ENCODE measurements at regions not wholly inside any gene's neighbourhood (a gene's known extent, or its start where the extent isn't known, plus 50 kb on each side); places are given as distances from the start of the nearest gene placed in this dataset.

- DNase-seq (no peak), ATAC-seq (replicated peaks in 1 of 2) (no peak)
- H3K9me3 Mint-ChIP-seq, result no peaks in the 10 kb centered on the region
- no peak overlapping the region for H3K27ac Mint-ChIP-seq
- no peaks in the 10 kb centered on the region for H3K36me3 Mint-ChIP-seq (ENCODE audit: insufficient read depth in 2 of 2)
- peaks cover 6% of the 10 kb centered on the region for H3K4me1 Mint-ChIP-seq (ENCODE audit: low read depth)
- H3K4me3 Mint-ChIP-seq, result no peak overlapping the region
- no peaks in the 10 kb centered on the region for H3K27me3 Mint-ChIP-seq (ENCODE audit: low read depth)
These were observed 189.7 kb downstream of the MIAT start for GRCh38 chr22:26847046-26847445.

GRCh38 chr22:26847816-26848215, 190.4 kb downstream of the MIAT start:
- H3K36me3 Mint-ChIP-seq (ENCODE audit: insufficient read depth in 2 of 2), result no peaks in the 10 kb centered on the region
- no peaks in the 10 kb centered on the region for H3K9me3 Mint-ChIP-seq
- H3K27ac Mint-ChIP-seq, result no peak overlapping the region
- DNase-seq, result no peak
- no peak overlapping the region for H3K4me3 Mint-ChIP-seq
- peaks cover 6% of the 10 kb centered on the region for H3K4me1 Mint-ChIP-seq (ENCODE audit: low read depth)
- no peak for ATAC-seq (replicated peaks in 1 of 2)
- no peaks in the 10 kb centered on the region for H3K27me3 Mint-ChIP-seq (ENCODE audit: low read depth)

- no peak for ATAC-seq (replicated peaks in 1 of 2)
- Mint-ChIP-seq H3K4me3 (no peak overlapping the region), H3K27me3 (ENCODE audit: low read depth) (no peaks in the 10 kb centered on the region), H3K4me1 (ENCODE audit: low read depth) (peaks cover 6% of the 10 kb centered on the region), H3K9me3 (no peaks in the 10 kb centered on the region), H3K36me3 (ENCODE audit: insufficient read depth in 2 of 2) (no peaks in the 10 kb centered on the region), H3K27ac (no peak overlapping the region)
- no peak for DNase-seq
These were observed 191.0 kb downstream of the MIAT start for GRCh38 chr22:26848244-26848920.

- H3K27me3 Mint-ChIP-seq (ENCODE audit: low read depth), result no peaks in the 10 kb centered on the region
- H3K4me1 Mint-ChIP-seq (ENCODE audit: low read depth), result peaks cover 6% of the 10 kb centered on the region
- no peaks in the 10 kb centered on the region for H3K9me3 Mint-ChIP-seq
- ATAC-seq (replicated peaks in 1 of 2) (no peak), DNase-seq (no peak)
- no peaks in the 10 kb centered on the region for H3K36me3 Mint-ChIP-seq (ENCODE audit: insufficient read depth in 2 of 2)
- H3K27ac Mint-ChIP-seq, result no peak overlapping the region
- H3K4me3 Mint-ChIP-seq, result no peak overlapping the region
These were observed 192.2 kb downstream of the MIAT start for GRCh38 chr22:26849575-26849974.

GRCh38 chr22:26851125-26851524, 193.7 kb downstream of the MIAT start:
- Mint-ChIP-seq H3K27me3 (ENCODE audit: low read depth) (no peaks in the 10 kb centered on the region), H3K9me3 (no peaks in the 10 kb centered on the region), H3K36me3 (ENCODE audit: insufficient read depth in 2 of 2) (no peaks in the 10 kb centered on the region), H3K27ac (no peak overlapping the region), H3K4me1 (ENCODE audit: low read depth) (peaks cover 6% of the 10 kb centered on the region), H3K4me3 (no peak overlapping the region)
- ATAC-seq (replicated peaks in 1 of 2) (no peak), DNase-seq (no peak)

- no peak overlapping the region for H3K4me3 Mint-ChIP-seq
- H3K27ac Mint-ChIP-seq, result no peak overlapping the region
- peaks cover 1% of the 10 kb centered on the region for H3K4me1 Mint-ChIP-seq (ENCODE audit: low read depth)
- H3K36me3 Mint-ChIP-seq (ENCODE audit: insufficient read depth in 2 of 2), result no peaks in the 10 kb centered on the region
- ATAC-seq (replicated peaks in 1 of 2) (no peak), DNase-seq (no peak)
- H3K27me3 Mint-ChIP-seq (ENCODE audit: low read depth), result no peaks in the 10 kb centered on the region
- no peaks in the 10 kb centered on the region for H3K9me3 Mint-ChIP-seq
These were observed 194.8 kb downstream of the MIAT start for GRCh38 chr22:26852176-26852575.

- ATAC-seq (replicated peaks in 1 of 2), result no peak
These were observed 195.7 kb downstream of the MIAT start for GRCh38 chr22:26853071-26853470.

GRCh38 chr22:26853495-26853894, 196.1 kb downstream of the MIAT start:
- DNase-seq (no peak), ATAC-seq (replicated peaks in 1 of 2) (no peak)
- no peaks in the 10 kb centered on the region for H3K27me3 Mint-ChIP-seq (ENCODE audit: low read depth)
- no peaks in the 10 kb centered on the region for H3K4me1 Mint-ChIP-seq (ENCODE audit: low read depth)
- no peaks in the 10 kb centered on the region for H3K36me3 Mint-ChIP-seq (ENCODE audit: insufficient read depth in 2 of 2)
- no peak overlapping the region for H3K4me3 Mint-ChIP-seq
- no peak overlapping the region for H3K27ac Mint-ChIP-seq
- no peaks in the 10 kb centered on the region for H3K9me3 Mint-ChIP-seq

More at GRCh38 chr22:26853071-26853470, 195.7 kb downstream of the MIAT start:
- Mint-ChIP-seq H3K9me3 (no peaks in the 10 kb centered on the region), H3K27me3 (ENCODE audit: low read depth) (no peaks in the 10 kb centered on the region), H3K36me3 (ENCODE audit: insufficient read depth in 2 of 2) (no peaks in the 10 kb centered on the region), H3K4me3 (no peak overlapping the region), H3K27ac (no peak overlapping the region), H3K4me1 (ENCODE audit: low read depth) (no peaks in the 10 kb centered on the region)
- no peak for DNase-seq

GRCh38 chr22:26857169-26857568, 199.8 kb downstream of the MIAT start:
- Mint-ChIP-seq H3K4me1 (ENCODE audit: low read depth) (no peaks in the 10 kb centered on the region), H3K9me3 (no peaks in the 10 kb centered on the region)

GRCh38 chr22:26860301-26860700, 202.9 kb downstream of the MIAT start:
- H3K9me3 Mint-ChIP-seq, result peaks cover 0 to 2% of the 10 kb centered on the region in 2 donors
- H3K27me3 Mint-ChIP-seq (ENCODE audit: low read depth), result no peaks in the 10 kb centered on the region
- H3K4me1 Mint-ChIP-seq (ENCODE audit: low read depth), result no peaks in the 10 kb centered on the region
- H3K36me3 Mint-ChIP-seq (ENCODE audit: insufficient read depth in 2 of 2), result peaks cover 2 to 3% of the 10 kb centered on the region in 2 donors
- DNase-seq (no peak), ATAC-seq (replicated peaks in 1 of 2) (no peak)
- H3K4me3 Mint-ChIP-seq, result no peak overlapping the region
- no peak overlapping the region for H3K27ac Mint-ChIP-seq

More at GRCh38 chr22:26857169-26857568, 199.8 kb downstream of the MIAT start:
- Mint-ChIP-seq H3K36me3 (ENCODE audit: insufficient read depth in 2 of 2) (no peaks in the 10 kb centered on the region), H3K4me3 (no peak overlapping the region), H3K27me3 (ENCODE audit: low read depth) (no peaks in the 10 kb centered on the region), H3K27ac (no peak overlapping the region)
- no peak for DNase-seq
- no peak for ATAC-seq (replicated peaks in 1 of 2)

GRCh38 chr22:26865021-26865420, 207.6 kb downstream of the MIAT start:
- ATAC-seq (replicated peaks in 1 of 2) (no peak), DNase-seq (no peak)
- no peaks in the 10 kb centered on the region for H3K27me3 Mint-ChIP-seq (ENCODE audit: low read depth)
- H3K4me1 Mint-ChIP-seq (ENCODE audit: low read depth), result no peaks in the 10 kb centered on the region
- H3K4me3 Mint-ChIP-seq, result no peak overlapping the region
- no peak overlapping the region for H3K27ac Mint-ChIP-seq
- H3K9me3 Mint-ChIP-seq, result peaks cover 4 to 7% of the 10 kb centered on the region in 2 donors
- peaks cover 3 to 11% of the 10 kb centered on the region in 2 donors for H3K36me3 Mint-ChIP-seq (ENCODE audit: insufficient read depth in 2 of 2)

GRCh38 chr22:26883393-26883792, 226.0 kb downstream of the MIAT start:
- no peaks in the 10 kb centered on the region for H3K27me3 Mint-ChIP-seq (ENCODE audit: low read depth)
- no peak overlapping the region for H3K4me3 Mint-ChIP-seq
- ATAC-seq (replicated peaks in 1 of 2), result no peak
- no peaks in the 10 kb centered on the region for H3K9me3 Mint-ChIP-seq
- DNase-seq, result no peak
- H3K36me3 Mint-ChIP-seq (ENCODE audit: insufficient read depth in 2 of 2), result no peaks in the 10 kb centered on the region
- no peaks in the 10 kb centered on the region for H3K4me1 Mint-ChIP-seq (ENCODE audit: low read depth)
- H3K27ac Mint-ChIP-seq, result no peak overlapping the region

GRCh38 chr22:26884921-26885320, 227.5 kb downstream of the MIAT start:
- Mint-ChIP-seq H3K36me3 (ENCODE audit: insufficient read depth in 2 of 2) (no peaks in the 10 kb centered on the region), H3K4me3 (no peak overlapping the region), H3K4me1 (ENCODE audit: low read depth) (no peaks in the 10 kb centered on the region), H3K9me3 (no peaks in the 10 kb centered on the region), H3K27me3 (ENCODE audit: low read depth) (no peaks in the 10 kb centered on the region), H3K27ac (no peak overlapping the region)
- ATAC-seq (replicated peaks in 1 of 2) (no peak), DNase-seq (no peak)
